Coronary artery (tissue), 2 donors: ENCODE measurements at regions not wholly inside any gene's neighbourhood (a gene's known extent, or its start where the extent isn't known, plus 50 kb on each side); places are given as distances from the start of the nearest gene placed in this dataset.

Experiments
- DNase-seq: peaks from one replicate; pipeline ENCODE4 v3.0.0-alpha.2; 2017; ENCODE audit warnings: low spot score
- H3K27ac ChIP-seq, 2 donors: fragments of 200-600 bp; sonication (generic); one replicate each; pipeline ENCODE4 v1.5.1; 2016 to 2019
- H3K4me3 ChIP-seq: fragments of 200-600 bp; sonication (generic); 2 replicates; pipeline ENCODE4 v1.5.1; 2016; ENCODE audit warnings: mild to moderate bottlenecking, moderate library complexity
- TF ChIP-seq, protein P1 (sequence below): fragments of 200-600 bp; sonication (generic); IDR thresholded peaks from one replicate; pipeline ENCODE4 v1.5.1; 2019; ENCODE audit warnings: antibody characterized with exemption

GRCh38 chr2:104408266-104408665, 445.6 kb upstream of the POU3F3 start:
- no peak overlapping the region for H3K4me3 ChIP-seq
- TF ChIP-seq, protein P1, sequence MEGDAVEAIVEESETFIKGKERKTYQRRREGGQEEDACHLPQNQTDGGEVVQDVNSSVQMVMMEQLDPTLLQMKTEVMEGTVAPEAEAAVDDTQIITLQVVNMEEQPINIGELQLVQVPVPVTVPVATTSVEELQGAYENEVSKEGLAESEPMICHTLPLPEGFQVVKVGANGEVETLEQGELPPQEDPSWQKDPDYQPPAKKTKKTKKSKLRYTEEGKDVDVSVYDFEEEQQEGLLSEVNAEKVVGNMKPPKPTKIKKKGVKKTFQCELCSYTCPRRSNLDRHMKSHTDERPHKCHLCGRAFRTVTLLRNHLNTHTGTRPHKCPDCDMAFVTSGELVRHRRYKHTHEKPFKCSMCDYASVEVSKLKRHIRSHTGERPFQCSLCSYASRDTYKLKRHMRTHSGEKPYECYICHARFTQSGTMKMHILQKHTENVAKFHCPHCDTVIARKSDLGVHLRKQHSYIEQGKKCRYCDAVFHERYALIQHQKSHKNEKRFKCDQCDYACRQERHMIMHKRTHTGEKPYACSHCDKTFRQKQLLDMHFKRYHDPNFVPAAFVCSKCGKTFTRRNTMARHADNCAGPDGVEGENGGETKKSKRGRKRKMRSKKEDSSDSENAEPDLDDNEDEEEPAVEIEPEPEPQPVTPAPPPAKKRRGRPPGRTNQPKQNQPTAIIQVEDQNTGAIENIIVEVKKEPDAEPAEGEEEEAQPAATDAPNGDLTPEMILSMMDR: no peak
- DNase-seq: no peak
- no peak overlapping the region for H3K27ac ChIP-seq

GRCh38 chr2:104410136-104410535, 443.8 kb upstream of the POU3F3 start:
- Histone ChIP-seq H3K27ac (no peak overlapping the region), H3K4me3 (no peak overlapping the region)
- no peak for DNase-seq
- TF ChIP-seq, protein P1: no peak

DNA sequence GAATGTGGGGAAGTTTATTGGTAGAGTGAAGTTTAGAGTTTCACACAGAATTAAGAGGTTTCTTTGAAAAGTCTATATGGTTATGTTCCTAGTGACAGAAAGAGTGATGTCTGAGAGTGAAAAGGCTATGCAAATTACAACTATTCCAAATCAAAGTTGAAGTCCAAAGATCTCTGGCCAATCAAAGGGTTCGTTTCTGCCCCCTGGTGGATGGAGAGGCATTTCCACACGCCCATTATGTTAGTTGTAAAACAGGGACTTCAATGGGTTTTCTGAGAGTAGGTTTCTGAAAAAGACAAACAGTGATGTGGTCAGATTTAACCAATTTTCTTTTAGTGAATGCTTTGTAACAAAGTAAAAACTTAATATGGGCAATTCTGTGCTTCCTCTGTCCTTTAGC, 441.5 kb upstream of the POU3F3 start:
- no peak for DNase-seq
- H3K4me3 ChIP-seq: no peak overlapping the region
- H3K27ac ChIP-seq: no peak overlapping the region
- TF ChIP-seq, protein P1: no peak

DNA sequence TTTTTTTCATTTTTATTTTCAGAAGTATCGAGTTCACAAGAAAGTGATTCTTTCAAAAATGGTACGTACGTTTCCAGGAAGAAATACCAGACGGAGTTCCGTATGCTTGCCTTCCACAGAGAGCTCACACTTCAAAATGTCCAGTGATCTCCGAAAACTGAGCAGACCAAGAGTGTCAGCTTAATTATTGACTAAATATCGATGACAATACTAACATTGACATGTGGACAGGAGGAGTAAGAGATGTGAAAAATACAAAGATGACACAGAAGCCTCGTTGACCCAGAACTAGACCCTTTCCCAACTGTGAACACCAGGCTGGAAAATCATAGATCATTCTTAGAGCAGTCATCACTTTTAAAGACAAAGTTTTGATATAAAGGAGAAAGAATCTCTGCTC, 440.0 kb upstream of the POU3F3 start:
- DNase-seq: no peak
- TF ChIP-seq, protein P1: no peak
- H3K27ac ChIP-seq: no peak overlapping the region
- no peak overlapping the region for H3K4me3 ChIP-seq

- no peak for DNase-seq
- H3K4me3 ChIP-seq: no peak overlapping the region
- TF ChIP-seq, protein P1: no peak
- H3K27ac ChIP-seq: no peak overlapping the region
These were observed 438.6 kb upstream of the POU3F3 start for GRCh38 chr2:104415284-104415683.

- Histone ChIP-seq H3K27ac (no peak overlapping the region), H3K4me3 (no peak overlapping the region)
- no peak for DNase-seq
- TF ChIP-seq, protein P1: no peak
These were observed 437.4 kb upstream of the POU3F3 start for GRCh38 chr2:104416339-104417000.

DNA sequence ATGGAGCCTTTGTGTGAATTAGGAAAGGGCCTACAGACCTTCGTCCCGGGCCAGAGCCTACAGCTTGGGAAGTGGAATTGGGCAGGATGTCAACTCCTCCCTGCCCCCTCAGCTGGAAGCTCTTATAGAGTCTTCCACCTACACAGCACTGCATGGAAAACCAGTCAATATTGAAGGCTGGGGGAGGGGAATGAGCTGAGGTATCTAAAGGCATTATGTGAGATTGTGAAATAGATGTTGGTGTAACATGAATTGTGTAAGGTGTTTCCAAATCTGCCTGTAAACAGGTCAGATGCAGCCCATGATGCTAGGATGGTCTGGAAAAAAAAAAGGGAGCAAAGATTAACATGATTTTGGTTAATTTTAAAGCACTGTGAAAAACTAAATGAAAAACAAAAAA, 433.5 kb upstream of the POU3F3 start:
- TF ChIP-seq, protein P1: no peak
- no peak for DNase-seq
- Histone ChIP-seq H3K4me3 (no peak overlapping the region), H3K27ac (no peak overlapping the region)
